HK-2 (cell line): ENCODE measurements at regions not wholly inside any gene's neighbourhood (a gene's known extent, or its start where the extent isn't known, plus 50 kb on each side); places are given as distances from the start of the nearest gene placed in this dataset.

Experiments used
- DNase-seq: peaks from one replicate; pipeline ENCODE4 v3.0.0-alpha.2; 2018; ENCODE audit not compliant: unreplicated experiment

GRCh38 chr3:127458696-127459604 is 131.6 kb downstream of the TPRA1 start:
- DNase-seq = peak; percentile 18

- no peak for DNase-seq
Observed at GRCh38 chr3:127457546-127458145, 132.9 kb downstream of the TPRA1 start.

DNA sequence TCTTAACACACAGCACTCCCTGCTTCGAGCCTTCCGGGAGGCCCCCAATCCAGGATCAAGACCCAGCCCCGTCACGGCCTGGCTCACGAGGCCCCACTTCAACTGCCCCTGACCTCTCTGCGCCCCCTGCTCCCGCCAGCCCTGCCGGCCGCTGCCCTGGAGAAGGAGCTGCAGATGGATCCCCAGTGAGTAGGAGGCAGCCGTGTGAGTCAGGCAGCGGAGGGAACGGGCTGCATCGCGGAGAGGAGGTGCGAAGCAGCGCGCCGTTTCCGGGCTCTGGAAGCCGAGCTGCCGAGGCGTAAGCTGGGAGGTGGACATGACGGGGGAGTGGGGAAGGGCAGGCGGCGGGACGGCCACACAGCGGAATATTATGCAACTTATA is 133.4 kb downstream of the TPRA1 start:
- peak; percentile 87 for DNase-seq

- peak; percentile 84 for DNase-seq
Observed at GRCh38 chr3:127456471-127457093, 134.0 kb downstream of the TPRA1 start.

- peak; percentile 90 for DNase-seq
Observed at GRCh38 chr3:127455541-127456450, 134.7 kb downstream of the TPRA1 start.

GRCh38 chr3:127454968-127455367 is 135.6 kb downstream of the TPRA1 start:
- DNase-seq = no peak

DNA sequence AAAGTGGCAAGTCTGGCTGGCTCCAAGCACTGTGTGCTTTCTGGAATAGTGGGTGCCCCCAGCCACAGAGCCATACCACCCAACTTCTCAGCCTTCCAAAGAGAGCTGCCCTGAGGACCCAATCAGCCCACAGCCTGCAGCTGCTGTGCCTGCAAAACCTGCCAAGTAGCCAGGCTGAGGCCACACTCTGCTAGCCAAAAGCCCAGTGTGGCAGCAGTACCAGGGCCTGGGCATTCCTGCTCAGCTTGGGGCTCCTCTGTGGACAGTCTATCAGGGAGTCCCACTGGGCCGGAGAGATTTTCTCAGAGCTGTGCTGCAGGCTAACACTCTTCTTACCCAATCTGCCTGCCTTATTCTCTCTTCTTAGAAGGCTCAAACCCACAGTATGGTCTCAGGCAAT is 136.5 kb downstream of the TPRA1 start:
- no peak for DNase-seq

DNA sequence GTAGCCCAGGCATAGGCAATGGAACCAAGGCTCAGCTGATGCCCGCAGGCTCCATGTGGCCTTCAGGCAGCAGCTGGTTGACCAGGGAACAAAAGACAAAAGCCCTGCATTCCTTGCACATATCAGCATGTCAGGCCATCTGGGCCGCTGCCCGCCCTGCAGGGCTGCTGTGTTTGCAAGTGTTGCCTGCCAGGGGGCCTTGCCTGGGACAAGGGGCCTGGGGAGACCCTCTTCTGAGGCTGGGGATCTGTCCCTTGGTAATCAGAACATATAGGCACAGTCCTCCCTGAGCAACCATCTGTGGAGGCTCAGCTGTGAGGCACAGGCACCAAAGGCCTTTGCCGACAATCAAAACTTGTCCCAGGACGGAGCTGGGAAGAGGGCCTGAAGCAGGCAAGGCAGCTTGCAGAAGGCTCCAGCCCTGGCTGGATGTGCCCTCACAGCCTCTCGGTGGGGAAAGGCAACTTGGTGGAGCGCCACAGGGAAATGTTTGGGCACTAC is 138.2 kb downstream of the TPRA1 start:
- DNase-seq = no peak

DNA sequence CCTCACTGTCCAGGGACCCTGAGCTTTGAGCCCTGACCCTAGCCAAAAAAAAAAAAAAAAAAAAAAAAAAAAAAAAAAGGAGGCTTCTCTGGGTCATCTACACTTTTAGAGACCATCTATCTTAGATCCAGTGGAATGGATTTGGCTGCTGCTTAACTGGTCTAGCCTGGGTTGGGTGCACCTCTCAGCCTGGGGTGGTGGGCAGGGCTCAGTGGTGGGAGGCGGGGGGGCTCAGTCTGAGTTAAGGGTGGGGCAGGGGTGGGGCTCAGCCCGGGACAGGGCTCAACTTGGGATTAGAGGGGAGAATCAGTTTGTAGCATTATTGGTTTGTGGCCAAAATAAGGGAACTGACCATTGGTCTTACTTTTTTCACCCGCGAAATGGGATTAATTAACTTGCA is 139.2 kb downstream of the TPRA1 start:
- no peak for DNase-seq

DNA sequence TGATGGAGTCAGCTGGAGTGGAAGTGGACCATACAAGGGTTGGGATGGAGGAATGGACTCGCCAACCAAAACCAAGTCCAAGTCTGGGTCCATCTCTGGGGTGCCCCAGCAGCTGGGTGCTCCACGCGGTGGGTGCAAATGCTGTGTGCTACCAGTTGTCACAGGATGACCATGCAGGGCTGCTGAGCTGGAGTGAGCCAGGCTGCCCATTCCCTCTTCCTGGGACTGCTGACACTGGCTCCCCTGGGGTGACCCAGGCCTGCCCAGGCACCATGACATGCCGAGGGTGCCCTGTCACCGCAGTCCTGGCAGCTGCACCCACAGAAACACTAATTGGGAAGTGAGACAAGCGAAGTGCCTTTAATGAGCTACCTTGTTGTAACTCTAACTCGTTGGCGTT is 140.2 kb downstream of the TPRA1 start:
- no peak for DNase-seq

- no peak for DNase-seq
Observed at GRCh38 chr3:127449486-127450212, 140.9 kb downstream of the TPRA1 start.

GRCh38 chr3:127448671-127449070 is 141.9 kb downstream of the TPRA1 start:
- DNase-seq = no peak

DNA sequence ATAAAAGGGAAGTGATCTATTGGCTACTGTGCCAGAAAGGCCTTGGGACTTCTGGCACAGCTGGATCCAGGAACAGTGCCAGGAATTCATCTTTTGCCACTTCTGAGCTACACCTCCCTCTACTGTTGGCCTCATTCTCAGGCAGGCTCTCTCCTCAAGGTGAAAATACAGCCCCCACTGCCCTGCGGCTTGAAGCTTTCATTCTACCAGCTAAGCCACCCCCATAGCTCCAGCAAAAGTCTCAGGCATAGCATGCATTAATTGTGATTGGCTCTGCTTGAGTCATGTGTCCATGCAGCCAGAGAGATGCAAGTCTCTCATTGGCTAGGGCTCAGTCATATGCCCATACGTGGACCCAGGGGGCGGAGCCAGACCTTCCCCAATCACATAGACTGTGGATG is 142.4 kb downstream of the TPRA1 start:
- DNase-seq = no peak

DNA sequence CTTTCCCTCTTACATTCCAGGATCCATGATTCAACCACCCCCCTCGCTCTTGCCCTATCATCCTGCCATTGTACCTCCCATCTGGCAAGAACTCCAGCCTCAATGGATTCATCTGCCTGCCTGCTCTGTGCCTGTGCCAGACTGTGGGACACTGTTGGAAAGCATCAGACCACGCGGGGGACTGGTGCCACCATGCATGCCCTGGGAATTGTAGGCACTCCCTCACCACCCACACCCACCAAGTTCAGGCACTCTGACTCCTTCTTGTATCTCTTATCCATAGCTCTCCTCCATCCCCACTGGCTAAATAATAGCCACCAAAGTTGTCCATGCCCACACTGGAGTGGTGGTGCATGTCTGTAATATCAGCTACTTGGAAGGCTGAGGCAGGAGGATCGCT is 143.8 kb downstream of the TPRA1 start:
- DNase-seq = no peak

GRCh38 chr3:127445581-127446343 is 144.8 kb downstream of the TPRA1 start:
- no peak for DNase-seq

GRCh38 chr3:127444761-127445160 is 145.8 kb downstream of the TPRA1 start:
- DNase-seq = no peak

DNA sequence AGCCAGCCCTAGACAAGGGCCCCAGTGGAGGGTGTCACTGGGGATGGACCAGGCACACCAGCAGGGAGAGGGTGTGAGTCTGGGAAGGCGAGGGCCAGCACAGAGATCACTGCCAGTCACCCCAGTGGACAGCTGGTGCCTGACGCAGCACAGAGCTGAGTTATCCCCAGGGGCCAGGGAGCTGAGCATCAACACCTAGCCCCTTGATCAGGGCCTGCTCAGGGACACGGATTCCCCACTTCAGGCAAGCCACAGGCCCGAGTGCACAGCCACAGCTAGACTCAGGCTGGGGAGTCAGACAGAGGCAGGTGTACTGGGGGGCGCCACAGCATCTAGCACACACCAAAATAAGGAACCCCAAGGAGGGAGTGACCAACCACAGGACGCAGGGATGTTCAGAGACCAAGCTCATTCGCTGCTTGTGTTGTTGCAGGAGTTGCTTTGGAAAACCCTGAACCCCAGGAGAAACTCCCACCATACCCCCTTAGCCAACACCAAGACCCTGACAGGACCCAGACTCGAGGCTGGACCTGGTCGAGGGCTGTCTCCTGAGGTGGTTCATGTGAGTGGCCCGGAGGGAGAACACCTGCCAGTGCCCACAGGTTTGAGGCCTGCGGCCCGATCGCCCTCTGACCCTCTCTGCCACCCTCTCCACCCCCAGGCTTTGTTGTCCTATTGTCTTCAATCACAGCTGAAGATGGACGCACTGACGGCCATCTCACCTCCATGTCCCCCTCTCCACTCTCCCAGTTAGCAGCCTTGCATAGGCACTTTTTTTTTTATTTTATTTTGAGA is 146.8 kb downstream of the TPRA1 start:
- DNase-seq = no peak

- DNase-seq = no peak
Observed at GRCh38 chr3:127442506-127442905, 148.0 kb downstream of the TPRA1 start.

DNA sequence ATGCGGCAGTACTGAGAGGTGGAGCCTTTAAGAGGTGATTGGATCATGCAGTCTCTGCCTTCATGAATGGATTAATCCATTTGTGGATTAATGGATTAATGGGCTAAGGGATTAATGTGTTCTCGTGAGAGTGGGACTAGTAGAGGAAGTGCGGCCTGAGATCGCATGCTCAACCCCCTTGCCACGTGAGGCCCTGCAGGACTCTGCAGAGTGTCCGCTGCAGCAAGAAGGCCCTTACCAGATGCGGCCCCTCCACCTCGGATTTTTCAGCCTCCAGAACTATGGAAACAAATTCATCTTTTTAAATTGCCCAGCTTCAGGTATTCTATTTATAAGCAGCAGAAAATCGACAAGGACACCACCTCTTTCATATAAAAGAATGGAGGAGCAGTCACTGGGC is 148.8 kb downstream of the TPRA1 start:
- DNase-seq = no peak
